Activated CD8-positive, alpha-beta T cell treated with anti-CD3 and anti-CD28 coated beads for 36 hours (primary cell): ENCODE measurements at regions not wholly inside any gene's neighbourhood (a gene's known extent, or its start where the extent isn't known, plus 50 kb on each side); places are given as distances from the start of the nearest gene placed in this dataset.
"Not testable (repeated sequence)": the region's sequence is repeated elsewhere in the genome, so short reads cannot be mapped to it uniquely, and the experiment has no call there.

ENCODE experiments used
- ATAC-seq: fragments of 200-7000 bp; cut with Tn5 transposase; one replicate; pipeline ENCODE4 v1.10.0; 2021; ENCODE audit warnings: mild to moderate bottlenecking, moderate library complexity
- CTCF ChIA-PET: fragments of 350-600 bp; sonication (Branson Sonifier 250); formaldehyde crosslinking; loops from one replicate; lab custom pipeline; 2021; ENCODE audit warnings: antibody characterized with exemption; lab: Charles Lee
- POLR2A ChIA-PET: fragments of 350-600 bp; sonication (Branson Sonifier 250); formaldehyde crosslinking; loops from one replicate; lab custom pipeline; 2021; ENCODE audit warnings: antibody characterized with exemption; lab: Charles Lee
- DNase-seq: peaks from one replicate; pipeline ENCODE4 v3.0.0-alpha.2; 2020
- H3K27ac Mint-ChIP-seq: one replicate; pipeline ENCODE4 v1.8.0; 2021; ENCODE audit warnings: mild to moderate bottlenecking, mixed read lengths
- H3K27me3 Mint-ChIP-seq: one replicate; pipeline ENCODE4 v1.8.0; 2021; ENCODE audit warnings: mixed read lengths
- H3K36me3 Mint-ChIP-seq: one replicate; pipeline ENCODE4 v1.8.0; 2021; ENCODE audit warnings: low read depth, mixed read lengths
- H3K4me1 Mint-ChIP-seq: one replicate; pipeline ENCODE4 v1.8.0; 2021; ENCODE audit warnings: low read depth, mixed read lengths
- H3K4me3 Mint-ChIP-seq: one replicate; pipeline ENCODE4 v1.8.0; 2021; ENCODE audit warnings: mild to moderate bottlenecking, moderate library complexity, mixed read lengths
- H3K9me3 Mint-ChIP-seq: one replicate; pipeline ENCODE4 v1.8.0; 2021; ENCODE audit warnings: mixed read lengths
- intact Hi-C: fragments of 100-400 bp; cut with micrococcal nuclease; formaldehyde crosslinking; loops from one replicate; pipeline ENCODE4 v1.10.0; 2022
- TF ChIP-seq, protein P1 (sequence below): fragments of 200-600 bp; IDR thresholded peaks from one replicate; pipeline ENCODE4 v1.8.0; 2022; ENCODE audit warnings: antibody characterized with exemption, mild to moderate bottlenecking

DNA sequence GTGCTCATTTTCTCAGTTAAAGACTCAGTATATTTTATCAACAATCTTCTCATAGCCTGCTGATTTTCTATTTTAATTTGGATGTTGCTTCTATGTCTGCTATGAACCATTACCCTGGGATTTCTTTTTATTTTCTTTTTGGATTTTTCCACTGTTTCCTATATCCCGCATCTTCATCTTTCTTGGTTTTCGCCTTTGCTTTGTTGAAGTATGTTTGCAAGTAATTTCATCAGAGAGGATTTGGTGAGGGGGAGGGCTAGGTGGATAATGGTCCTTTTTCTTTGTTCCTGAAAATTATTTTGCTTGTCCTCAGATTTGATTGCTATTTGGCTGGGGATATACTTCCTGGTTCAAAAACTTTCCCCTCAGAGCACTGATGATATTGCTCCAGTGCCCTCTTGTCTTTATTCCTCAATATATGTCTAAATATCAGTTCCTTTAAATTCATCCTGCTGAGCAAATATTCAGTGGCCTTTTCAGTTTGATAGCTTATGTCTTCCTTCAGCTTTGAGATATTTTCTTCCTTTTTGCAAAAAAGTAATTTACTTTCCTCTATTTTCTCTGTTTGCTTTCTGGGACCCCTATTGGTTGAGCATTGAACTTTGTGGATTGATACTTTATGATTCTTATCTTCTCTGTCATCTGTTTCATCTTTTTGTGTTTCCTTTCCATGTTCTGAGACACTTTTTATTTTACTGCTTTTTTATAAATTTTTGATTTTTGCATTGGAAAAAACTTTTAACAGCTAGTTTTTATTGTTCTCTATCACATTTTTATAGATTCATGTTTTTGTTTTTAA is 227.6 kb upstream of the ELL2 start:
- intact Hi-C loops: no loop called here
- H3K27ac Mint-ChIP-seq: no peak overlapping the region
- H3K9me3 Mint-ChIP-seq: peaks cover 3% of the 10 kb centered on the region
- POLR2A ChIA-PET: no interaction called here
- peaks cover 18% of the 10 kb centered on the region for H3K27me3 Mint-ChIP-seq
- no peaks in the 10 kb centered on the region for H3K4me1 Mint-ChIP-seq
- ATAC-seq: no peak
- CTCF ChIA-PET: no interaction called here
- no peak overlapping the region for H3K4me3 Mint-ChIP-seq
- no peaks in the 10 kb centered on the region for H3K36me3 Mint-ChIP-seq
- no peak for DNase-seq
- TF ChIP-seq, protein P1, sequence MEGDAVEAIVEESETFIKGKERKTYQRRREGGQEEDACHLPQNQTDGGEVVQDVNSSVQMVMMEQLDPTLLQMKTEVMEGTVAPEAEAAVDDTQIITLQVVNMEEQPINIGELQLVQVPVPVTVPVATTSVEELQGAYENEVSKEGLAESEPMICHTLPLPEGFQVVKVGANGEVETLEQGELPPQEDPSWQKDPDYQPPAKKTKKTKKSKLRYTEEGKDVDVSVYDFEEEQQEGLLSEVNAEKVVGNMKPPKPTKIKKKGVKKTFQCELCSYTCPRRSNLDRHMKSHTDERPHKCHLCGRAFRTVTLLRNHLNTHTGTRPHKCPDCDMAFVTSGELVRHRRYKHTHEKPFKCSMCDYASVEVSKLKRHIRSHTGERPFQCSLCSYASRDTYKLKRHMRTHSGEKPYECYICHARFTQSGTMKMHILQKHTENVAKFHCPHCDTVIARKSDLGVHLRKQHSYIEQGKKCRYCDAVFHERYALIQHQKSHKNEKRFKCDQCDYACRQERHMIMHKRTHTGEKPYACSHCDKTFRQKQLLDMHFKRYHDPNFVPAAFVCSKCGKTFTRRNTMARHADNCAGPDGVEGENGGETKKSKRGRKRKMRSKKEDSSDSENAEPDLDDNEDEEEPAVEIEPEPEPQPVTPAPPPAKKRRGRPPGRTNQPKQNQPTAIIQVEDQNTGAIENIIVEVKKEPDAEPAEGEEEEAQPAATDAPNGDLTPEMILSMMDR: no peak

DNA sequence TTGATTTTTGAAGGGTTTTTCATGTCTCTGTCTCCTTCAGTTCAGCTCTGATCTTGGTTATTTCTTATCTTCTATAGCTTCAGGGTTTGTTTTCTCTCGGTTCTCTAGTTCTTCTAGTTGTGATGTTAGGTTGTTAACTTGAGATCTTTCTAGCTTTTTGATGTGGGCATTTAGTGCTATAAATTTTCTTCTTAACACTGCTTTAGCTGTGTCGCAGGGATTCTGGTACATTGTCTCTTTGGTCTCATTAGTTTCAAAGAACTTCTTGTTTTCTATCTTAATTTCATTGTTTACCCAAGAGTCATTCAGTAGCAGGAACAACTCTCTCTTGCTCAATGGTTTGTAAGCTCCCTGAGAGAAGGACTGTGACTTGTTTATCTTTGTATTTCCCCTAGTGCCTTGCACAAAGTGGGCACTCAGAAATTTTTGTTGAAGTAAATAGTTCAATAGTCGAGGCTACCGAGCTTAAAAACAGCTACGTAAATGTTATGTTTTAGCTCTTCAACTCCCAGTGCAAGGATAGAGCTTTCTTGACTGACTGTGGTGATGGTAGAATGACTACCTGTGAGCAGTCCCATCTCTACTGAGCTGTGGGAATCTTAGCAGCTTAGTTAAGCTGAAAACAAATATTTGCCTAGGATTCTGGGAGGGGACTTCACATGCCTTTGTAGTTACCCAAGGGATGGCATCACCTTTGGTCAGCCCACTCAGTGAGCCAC is 225.8 kb upstream of the ELL2 start:
- H3K4me3 Mint-ChIP-seq: no peak overlapping the region
- TF ChIP-seq, protein P1: no peak
- no peaks in the 10 kb centered on the region for H3K4me1 Mint-ChIP-seq
- H3K36me3 Mint-ChIP-seq: no peaks in the 10 kb centered on the region
- CTCF ChIA-PET: interaction anchor here (1.1 to 1.4 kb wide), 2 partner anchors 149 to 406 kb away, joined by 3 read pairs; no protein-coding TSS in a partner anchor
- POLR2A ChIA-PET: no interaction called here
- no peak overlapping the region for H3K27ac Mint-ChIP-seq
- H3K27me3 Mint-ChIP-seq: peaks cover 18% of the 10 kb centered on the region
- DNase-seq (no peak), ATAC-seq (no peak)
- peaks cover 7% of the 10 kb centered on the region for H3K9me3 Mint-ChIP-seq
- intact Hi-C loops: no loop called here

DNA sequence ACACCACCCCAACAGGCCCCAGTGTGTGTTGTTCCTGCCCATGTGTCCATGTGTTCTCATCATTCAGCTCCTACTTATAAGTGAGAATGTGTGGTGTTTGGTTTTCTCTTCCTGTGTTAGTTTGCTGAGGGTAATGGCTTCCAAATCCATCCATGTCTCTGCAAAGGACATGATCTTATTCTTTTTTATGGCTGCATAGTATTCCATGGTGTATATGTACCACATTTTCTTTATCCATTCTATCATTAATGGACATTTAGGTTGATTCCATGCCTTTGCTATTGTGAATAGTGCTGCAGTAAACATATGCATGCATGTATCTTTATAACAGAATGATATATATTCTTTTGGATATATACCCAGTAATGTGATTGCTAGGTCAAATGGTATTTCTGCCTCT is 222.9 kb upstream of the ELL2 start:
- CTCF ChIA-PET, DNase-seq, POLR2A ChIA-PET, H3K27ac Mint-ChIP-seq, H3K4me1 Mint-ChIP-seq, H3K36me3 Mint-ChIP-seq, H3K4me3 Mint-ChIP-seq, H3K9me3 Mint-ChIP-seq, intact Hi-C loops, ATAC-seq: not testable (repeated sequence)
- H3K27me3 Mint-ChIP-seq: peaks cover 17% of the 10 kb centered on the region

DNA sequence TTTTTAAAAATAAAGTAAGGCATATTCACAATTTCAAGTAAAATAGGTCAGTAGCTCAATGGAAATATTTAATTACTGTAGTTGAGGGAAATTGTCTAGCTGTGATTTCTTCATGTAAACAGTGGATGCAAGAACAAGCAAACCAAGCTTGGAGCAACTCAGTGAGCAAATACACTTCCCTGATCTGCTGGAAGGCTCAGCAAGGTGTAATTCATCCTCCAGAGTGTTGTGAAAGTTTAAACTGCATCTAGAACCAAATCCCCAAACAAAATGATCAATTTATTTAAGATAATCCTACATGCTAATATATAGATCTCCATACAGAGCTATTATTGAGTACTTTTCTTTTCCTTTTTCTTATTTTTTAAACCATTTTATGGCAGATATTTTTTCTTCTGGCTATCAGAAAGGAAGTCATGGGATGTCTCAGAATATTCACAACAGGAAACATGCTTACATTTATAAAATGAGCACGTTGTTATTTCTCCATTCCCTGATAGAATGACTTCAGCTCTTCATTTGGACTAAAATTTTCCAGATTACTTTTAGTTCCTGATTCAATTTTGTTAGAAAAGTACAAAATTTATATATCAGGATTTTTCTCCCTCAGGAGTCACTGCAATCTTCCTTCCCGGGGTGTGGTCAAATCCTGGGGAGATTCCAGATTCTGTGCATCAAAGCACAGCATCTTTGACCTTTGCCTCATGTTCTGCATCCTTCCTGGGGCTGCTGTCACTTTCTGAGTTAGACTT is 219.2 kb upstream of the ELL2 start:
- ATAC-seq: no peak
- POLR2A ChIA-PET: no interaction called here

DNA sequence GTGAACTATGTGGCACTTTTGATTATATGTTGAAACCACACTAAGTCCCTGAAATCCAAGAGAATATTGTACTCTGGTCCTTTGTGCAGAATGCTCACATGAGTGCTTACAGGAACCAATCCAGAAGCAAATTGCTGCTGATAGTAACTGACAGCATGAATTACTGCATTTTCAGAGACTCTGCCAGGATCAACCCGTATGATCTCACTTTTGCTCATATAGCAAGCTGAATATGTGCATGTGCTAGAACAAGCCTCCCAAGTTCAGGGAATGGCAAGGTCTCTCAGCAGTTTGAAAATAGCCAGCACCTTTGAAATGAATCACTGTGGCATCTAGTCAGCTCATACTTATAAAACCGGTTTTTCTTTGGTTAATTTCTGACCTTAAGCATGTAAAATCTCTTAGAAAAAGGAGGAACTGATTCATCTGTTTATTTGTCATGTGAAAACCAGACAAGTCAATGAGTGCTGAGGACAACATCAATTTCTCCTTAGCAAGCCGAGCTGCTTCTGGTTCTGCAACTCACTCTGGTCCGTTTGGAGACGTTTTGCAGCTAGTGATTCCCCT is 215.7 kb upstream of the ELL2 start:
- Mint-ChIP-seq H3K9me3 (no peaks in the 10 kb centered on the region), H3K36me3 (no peaks in the 10 kb centered on the region), H3K27me3 (peaks cover 12% of the 10 kb centered on the region), H3K4me1 (no peaks in the 10 kb centered on the region), H3K27ac (no peak overlapping the region), H3K4me3 (no peak overlapping the region)
- no peak for DNase-seq
- no peak for ATAC-seq
- intact Hi-C loops: no loop called here
- ChIA-PET CTCF (no interaction called here), POLR2A (no interaction called here)
- TF ChIP-seq, protein P1: no peak

More for the DNA sequence above, 219.2 kb upstream of the ELL2 start:
- Mint-ChIP-seq H3K36me3 (no peaks in the 10 kb centered on the region), H3K27me3 (peaks cover 11% of the 10 kb centered on the region), H3K4me3 (no peak overlapping the region), H3K9me3 (peaks cover 7% of the 10 kb centered on the region), H3K27ac (no peak overlapping the region), H3K4me1 (no peaks in the 10 kb centered on the region)
- intact Hi-C loops: no loop called here
- CTCF ChIA-PET: interaction anchor here (0.8 kb wide), 1 partner anchor 156 kb away, joined by 3 read pairs; no protein-coding TSS in a partner anchor
- no peak for DNase-seq
- TF ChIP-seq, protein P1: no peak
